ENCODE measurements at regions not wholly inside any gene's neighbourhood (a gene's known extent, or its start where the extent isn't known, plus 50 kb on each side); places are given as distances from the start of the nearest gene placed in this dataset.

DNA sequence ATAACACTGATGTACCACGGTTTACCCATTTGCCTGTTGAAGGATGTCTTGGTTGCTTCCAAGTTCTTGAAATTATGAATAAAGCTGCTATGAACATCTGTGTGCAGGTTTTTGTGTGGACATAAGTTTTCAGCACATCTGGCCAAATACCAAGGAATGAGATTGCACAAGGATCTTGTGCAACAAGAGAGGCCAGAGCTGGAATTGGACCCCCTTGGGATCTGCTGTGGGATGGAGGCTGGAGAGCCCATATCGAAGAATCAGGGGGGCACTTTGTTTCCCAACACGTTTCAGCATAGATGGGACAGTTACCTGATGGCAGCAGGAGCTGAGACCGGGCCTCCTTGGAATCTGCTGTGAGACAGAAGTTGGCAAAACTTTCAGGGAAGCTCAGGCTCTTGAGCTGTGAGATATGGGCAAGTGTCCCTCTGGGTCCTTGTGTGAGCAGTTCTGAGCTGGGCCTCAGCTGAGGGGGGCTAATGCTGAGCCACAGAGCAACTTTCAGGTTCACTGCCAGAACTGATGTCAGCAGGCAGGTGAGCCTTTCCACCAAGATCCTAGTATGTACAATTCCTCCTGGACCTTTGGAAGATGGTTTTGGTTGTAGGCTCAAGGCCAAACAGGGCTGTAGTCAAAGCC, 115.2 kb upstream of the RAB18 start:
- TF ChIP-seq, protein P1, sequence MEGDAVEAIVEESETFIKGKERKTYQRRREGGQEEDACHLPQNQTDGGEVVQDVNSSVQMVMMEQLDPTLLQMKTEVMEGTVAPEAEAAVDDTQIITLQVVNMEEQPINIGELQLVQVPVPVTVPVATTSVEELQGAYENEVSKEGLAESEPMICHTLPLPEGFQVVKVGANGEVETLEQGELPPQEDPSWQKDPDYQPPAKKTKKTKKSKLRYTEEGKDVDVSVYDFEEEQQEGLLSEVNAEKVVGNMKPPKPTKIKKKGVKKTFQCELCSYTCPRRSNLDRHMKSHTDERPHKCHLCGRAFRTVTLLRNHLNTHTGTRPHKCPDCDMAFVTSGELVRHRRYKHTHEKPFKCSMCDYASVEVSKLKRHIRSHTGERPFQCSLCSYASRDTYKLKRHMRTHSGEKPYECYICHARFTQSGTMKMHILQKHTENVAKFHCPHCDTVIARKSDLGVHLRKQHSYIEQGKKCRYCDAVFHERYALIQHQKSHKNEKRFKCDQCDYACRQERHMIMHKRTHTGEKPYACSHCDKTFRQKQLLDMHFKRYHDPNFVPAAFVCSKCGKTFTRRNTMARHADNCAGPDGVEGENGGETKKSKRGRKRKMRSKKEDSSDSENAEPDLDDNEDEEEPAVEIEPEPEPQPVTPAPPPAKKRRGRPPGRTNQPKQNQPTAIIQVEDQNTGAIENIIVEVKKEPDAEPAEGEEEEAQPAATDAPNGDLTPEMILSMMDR (IDR thresholded peaks at IDR 0.05; ENCODE audit: low read depth, low read length, poor library complexity, severe bottlenecking): no peak
- TF ChIP-seq EZH2phosphoT487 (IDR thresholded peaks at IDR 0.05; ENCODE audit: borderline replicate concordance, low read length): no peak

Measured in DOHH2 (cell line).